Stomach (tissue), 4 donors: ENCODE measurements at regions not wholly inside any gene's neighbourhood (a gene's known extent, or its start where the extent isn't known, plus 50 kb on each side); places are given as distances from the start of the nearest gene placed in this dataset.

Experiments used
- CTCF ChIP-seq, 7 experiments: fragments of 450-650 bp in 4 of 7; fragments of 200-600 bp in 3 of 7; sonication (generic) in 3 of 7; IDR thresholded peaks; one replicate each; pipeline ENCODE4 v1.5.1; 2016 to 2019; ENCODE audit warnings: antibody characterized with exemption in 7 of 7, control low read depth in 2 of 7, mild to moderate bottlenecking in 1 of 7
- POLR2A ChIP-seq, 4 donors: fragments of 450-650 bp; IDR thresholded peaks; one replicate each; pipeline ENCODE4 v1.6.1; 2016; ENCODE audit warnings: antibody characterized with exemption in 4 of 4, control low read depth in 2 of 4, mild to moderate bottlenecking in 1 of 4, moderate library complexity in 1 of 4

- TF ChIP-seq CTCF (IDR thresholded peaks at IDR 0.05): no peak
- no peak for TF ChIP-seq POLR2A (IDR thresholded peaks at IDR 0.05)
These were observed 486.1 kb upstream of the KLF12 start for GRCh38 chr13:74620308-74620707.
